Osteoblast (primary cell): ENCODE measurements at regions not wholly inside any gene's neighbourhood (a gene's known extent, or its start where the extent isn't known, plus 50 kb on each side); places are given as distances from the start of the nearest gene placed in this dataset.

ENCODE experiments used
- DNase-seq: peaks from one replicate; pipeline ENCODE4 v3.0.0; 2011; ENCODE audit warnings: low spot score, mixed read lengths; ENCODE audit not compliant: insufficient read length; ENCODE audit errors: missing footprints
- H2AFZ ChIP-seq: 2 replicates; pipeline ENCODE4 v1.6.0; 2011; ENCODE audit warnings: mild to moderate bottlenecking, low read length
- H3K27ac ChIP-seq: 2 replicates; pipeline ENCODE4 v1.5.1; 2011; ENCODE audit warnings: mild to moderate bottlenecking, low read depth, low read length, moderate library complexity
- H3K27me3 ChIP-seq: 2 replicates; pipeline ENCODE4 v1.6.0; 2012; ENCODE audit warnings: mild to moderate bottlenecking, control low read depth, inconsistent platforms, low read length, moderate library complexity; ENCODE audit not compliant: insufficient read depth
- H3K36me3 ChIP-seq: 2 replicates; pipeline ENCODE4 v1.5.1; 2011; ENCODE audit warnings: mild to moderate bottlenecking, low read length, control low read depth, moderate library complexity; ENCODE audit not compliant: insufficient read depth
- H3K4me1 ChIP-seq: 2 replicates; pipeline ENCODE4 v1.5.1; 2011; ENCODE audit warnings: mild to moderate bottlenecking, low read length, control low read depth, moderate library complexity; ENCODE audit not compliant: insufficient read depth
- H3K4me2 ChIP-seq: 2 replicates; pipeline ENCODE4 v1.6.0; 2011; ENCODE audit warnings: mild to moderate bottlenecking, low read length; ENCODE audit not compliant: insufficient read depth
- H3K4me3 ChIP-seq: fragments of 200-600 bp; sonication (generic); 3 replicates; pipeline ENCODE4 v1.5.1; 2012; ENCODE audit warnings: mild to moderate bottlenecking, low read length, inconsistent platforms; ENCODE audit not compliant: insufficient read depth
- H3K79me2 ChIP-seq: 2 replicates; pipeline ENCODE4 v1.6.0; 2012; ENCODE audit warnings: mild to moderate bottlenecking, low read length, control low read depth, inconsistent platforms; ENCODE audit not compliant: insufficient read depth
- H3K9me3 ChIP-seq: 2 replicates; pipeline ENCODE4 v1.5.1; 2011; ENCODE audit warnings: low read depth, low read length, control low read depth
- H4K20me1 ChIP-seq: 2 replicates; pipeline ENCODE4 v1.6.0; 2012; ENCODE audit warnings: mild to moderate bottlenecking, low read length, control low read depth; ENCODE audit not compliant: insufficient read depth
- TF ChIP-seq, protein P1 (sequence below): IDR thresholded peaks from 2 replicates; pipeline ENCODE4 v1.5.1; 2011; ENCODE audit warnings: mild to moderate bottlenecking, low read depth, low read length, moderate library complexity; ENCODE audit errors: extremely low read depth

DNA sequence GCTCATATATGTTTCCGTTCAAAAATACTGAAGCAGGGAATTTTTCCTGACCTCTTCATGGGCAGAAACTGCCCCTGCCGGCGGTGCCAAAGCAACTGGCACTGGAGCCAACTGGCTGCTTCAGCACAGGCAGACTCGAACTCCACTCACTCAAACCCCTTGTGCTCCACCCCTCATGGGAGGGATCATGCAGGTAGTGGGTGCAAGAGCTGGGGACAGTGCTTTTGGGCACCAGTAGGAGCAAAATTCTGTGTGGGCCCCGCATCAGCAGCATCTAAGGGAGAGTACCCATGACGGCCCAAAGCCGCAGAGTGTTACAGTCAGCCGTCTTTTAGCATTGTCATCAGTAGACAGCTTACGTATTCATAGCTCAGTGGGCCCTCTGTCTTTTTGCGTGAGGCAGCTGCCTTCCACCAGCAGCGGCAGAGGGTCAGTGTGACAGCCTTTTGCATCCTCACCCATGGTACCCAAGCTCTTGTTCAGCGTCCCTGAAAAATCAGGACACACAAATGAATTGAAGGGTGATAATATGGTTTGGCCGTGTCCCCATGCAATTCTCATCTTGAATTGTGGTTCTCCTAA is 393.8 kb downstream of the SLITRK6 start:
- no peak for DNase-seq
- Histone ChIP-seq H3K9me3 (no peaks in the 10 kb centered on the region), H2AFZ (no peak overlapping the region), H3K27me3 (no peaks in the 10 kb centered on the region), H3K4me2 (no peak overlapping the region), H3K4me3 (no peak overlapping the region), H3K79me2 (no peaks in the 10 kb centered on the region), H3K4me1 (no peaks in the 10 kb centered on the region), H3K36me3 (no peaks in the 10 kb centered on the region), H3K27ac (no peak overlapping the region), H4K20me1 (no peaks in the 10 kb centered on the region)
- TF ChIP-seq, protein P1, sequence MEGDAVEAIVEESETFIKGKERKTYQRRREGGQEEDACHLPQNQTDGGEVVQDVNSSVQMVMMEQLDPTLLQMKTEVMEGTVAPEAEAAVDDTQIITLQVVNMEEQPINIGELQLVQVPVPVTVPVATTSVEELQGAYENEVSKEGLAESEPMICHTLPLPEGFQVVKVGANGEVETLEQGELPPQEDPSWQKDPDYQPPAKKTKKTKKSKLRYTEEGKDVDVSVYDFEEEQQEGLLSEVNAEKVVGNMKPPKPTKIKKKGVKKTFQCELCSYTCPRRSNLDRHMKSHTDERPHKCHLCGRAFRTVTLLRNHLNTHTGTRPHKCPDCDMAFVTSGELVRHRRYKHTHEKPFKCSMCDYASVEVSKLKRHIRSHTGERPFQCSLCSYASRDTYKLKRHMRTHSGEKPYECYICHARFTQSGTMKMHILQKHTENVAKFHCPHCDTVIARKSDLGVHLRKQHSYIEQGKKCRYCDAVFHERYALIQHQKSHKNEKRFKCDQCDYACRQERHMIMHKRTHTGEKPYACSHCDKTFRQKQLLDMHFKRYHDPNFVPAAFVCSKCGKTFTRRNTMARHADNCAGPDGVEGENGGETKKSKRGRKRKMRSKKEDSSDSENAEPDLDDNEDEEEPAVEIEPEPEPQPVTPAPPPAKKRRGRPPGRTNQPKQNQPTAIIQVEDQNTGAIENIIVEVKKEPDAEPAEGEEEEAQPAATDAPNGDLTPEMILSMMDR: no peak

- Histone ChIP-seq H3K27ac (no peak overlapping the region), H2AFZ (no peak overlapping the region), H3K36me3 (no peaks in the 10 kb centered on the region), H4K20me1 (no peaks in the 10 kb centered on the region), H3K79me2 (no peaks in the 10 kb centered on the region), H3K9me3 (no peaks in the 10 kb centered on the region), H3K4me3 (no peak overlapping the region), H3K4me2 (no peak overlapping the region), H3K27me3 (no peaks in the 10 kb centered on the region), H3K4me1 (no peaks in the 10 kb centered on the region)
- TF ChIP-seq, protein P1: no peak
- no peak for DNase-seq
Measured at GRCh38 chr13:85386424-85386823, 412.8 kb downstream of the SLITRK6 start.

GRCh38 chr13:85383291-85383690 is 415.9 kb downstream of the SLITRK6 start:
- no peak overlapping the region for H3K4me3 ChIP-seq
- no peaks in the 10 kb centered on the region for H3K27me3 ChIP-seq
- H3K79me2 ChIP-seq: no peaks in the 10 kb centered on the region
- H4K20me1 ChIP-seq: no peaks in the 10 kb centered on the region
- H3K36me3 ChIP-seq: no peaks in the 10 kb centered on the region
- no peaks in the 10 kb centered on the region for H3K9me3 ChIP-seq
- H2AFZ ChIP-seq: no peak overlapping the region
- no peak for DNase-seq
- TF ChIP-seq, protein P1: no peak
- H3K4me1 ChIP-seq: no peaks in the 10 kb centered on the region
- H3K27ac ChIP-seq: no peak overlapping the region
- no peak overlapping the region for H3K4me2 ChIP-seq

- no peak overlapping the region for H3K4me3 ChIP-seq
- H3K9me3 ChIP-seq: no peaks in the 10 kb centered on the region
- no peak for DNase-seq
- no peaks in the 10 kb centered on the region for H3K4me1 ChIP-seq
- no peaks in the 10 kb centered on the region for H3K27me3 ChIP-seq
- no peak overlapping the region for H3K4me2 ChIP-seq
- H2AFZ ChIP-seq: no peak overlapping the region
- no peak overlapping the region for H3K27ac ChIP-seq
- H3K79me2 ChIP-seq: no peaks in the 10 kb centered on the region
- no peaks in the 10 kb centered on the region for H3K36me3 ChIP-seq
- TF ChIP-seq, protein P1: no peak
- no peaks in the 10 kb centered on the region for H4K20me1 ChIP-seq
Measured at GRCh38 chr13:85381082-85381481, 418.1 kb downstream of the SLITRK6 start.
